Loucy (cell line): ENCODE measurements at regions not wholly inside any gene's neighbourhood (a gene's known extent, or its start where the extent isn't known, plus 50 kb on each side); places are given as distances from the start of the nearest gene placed in this dataset.

Experiments
- H2AFZ ChIP-seq: fragments of 200-600 bp; sonication (generic); 2 replicates; pipeline ENCODE4 v1.6.0; 2016; ENCODE audit warnings: antibody characterized with exemption, mild to moderate bottlenecking, low read length, moderate library complexity
- H3F3A ChIP-seq: fragments of 200-600 bp; 2 replicates; pipeline ENCODE4 v1.6.0; 2016; ENCODE audit warnings: antibody characterized with exemption, low read depth, mild to moderate bottlenecking
- H3K27me3 ChIP-seq: fragments of 200-600 bp; sonication (generic); 2 replicates; pipeline ENCODE4 v1.6.1; 2014; ENCODE audit warnings: low read length, mild to moderate bottlenecking; ENCODE audit not compliant: insufficient read depth, poor library complexity, severe bottlenecking
- H3K36me3 ChIP-seq: fragments of 200-600 bp; sonication (generic); 2 replicates; pipeline ENCODE4 v1.6.1; 2016; ENCODE audit warnings: low read length; ENCODE audit not compliant: insufficient read depth
- H3K4me1 ChIP-seq: fragments of 200-600 bp; sonication (generic); 2 replicates; pipeline ENCODE4 v1.5.1; 2014; ENCODE audit warnings: low read length, mild to moderate bottlenecking; ENCODE audit not compliant: insufficient read depth, poor library complexity, severe bottlenecking
- H3K4me2 ChIP-seq: fragments of 200-600 bp; sonication (generic); 2 replicates; pipeline ENCODE4 v1.6.0; 2014; ENCODE audit warnings: antibody characterized with exemption, low read length, low read depth, mild to moderate bottlenecking; ENCODE audit not compliant: poor library complexity, severe bottlenecking
- H3K4me3 ChIP-seq: fragments of 200-600 bp; sonication (generic); 2 replicates; pipeline ENCODE4 v1.5.1; 2014; ENCODE audit warnings: low read length, mild to moderate bottlenecking, mixed read lengths; ENCODE audit not compliant: poor library complexity, severe bottlenecking
- H3K79me2 ChIP-seq: fragments of 200-600 bp; sonication (generic); 2 replicates; pipeline ENCODE4 v1.6.1; 2014; ENCODE audit warnings: low read length; ENCODE audit not compliant: insufficient read depth
- H3K9ac ChIP-seq: fragments of 200-600 bp; sonication (generic); 2 replicates; pipeline ENCODE4 v1.6.0; 2014; ENCODE audit warnings: mild to moderate bottlenecking, low read depth, low read length, moderate library complexity; ENCODE audit not compliant: poor library complexity, severe bottlenecking
- H3K9me2 ChIP-seq: fragments of 200-600 bp; sonication (generic); replicated peaks from 2 replicates; pipeline ENCODE4 v1.6.1; 2016; ENCODE audit warnings: low read depth, low read length, mixed read lengths
- H3K9me3 ChIP-seq: fragments of 200-600 bp; sonication (generic); 2 replicates; pipeline ENCODE4 v1.6.1; 2014; ENCODE audit warnings: mild to moderate bottlenecking, antibody characterized with exemption, low read length, low read depth; ENCODE audit not compliant: insufficient read depth
- H4K20me1 ChIP-seq: fragments of 200-600 bp; sonication (generic); 2 replicates; pipeline ENCODE4 v1.6.0; 2014; ENCODE audit warnings: antibody characterized with exemption, low read length, mild to moderate bottlenecking; ENCODE audit not compliant: insufficient read depth, poor library complexity, severe bottlenecking
- EZH2phosphoT487 ChIP-seq: fragments of 200-600 bp; IDR thresholded peaks from 2 replicates; pipeline ENCODE4 v1.6.1; 2018; ENCODE audit warnings: antibody characterized with exemption, mild to moderate bottlenecking, moderate library complexity, borderline replicate concordance
- TF ChIP-seq, protein P1 (sequence below): fragments of 200-600 bp; sonication (generic); conservative IDR thresholded peaks from 2 replicates; pipeline ENCODE4 v1.5.1; 2014; ENCODE audit warnings: mild to moderate bottlenecking, antibody characterized with exemption, low read length

DNA sequence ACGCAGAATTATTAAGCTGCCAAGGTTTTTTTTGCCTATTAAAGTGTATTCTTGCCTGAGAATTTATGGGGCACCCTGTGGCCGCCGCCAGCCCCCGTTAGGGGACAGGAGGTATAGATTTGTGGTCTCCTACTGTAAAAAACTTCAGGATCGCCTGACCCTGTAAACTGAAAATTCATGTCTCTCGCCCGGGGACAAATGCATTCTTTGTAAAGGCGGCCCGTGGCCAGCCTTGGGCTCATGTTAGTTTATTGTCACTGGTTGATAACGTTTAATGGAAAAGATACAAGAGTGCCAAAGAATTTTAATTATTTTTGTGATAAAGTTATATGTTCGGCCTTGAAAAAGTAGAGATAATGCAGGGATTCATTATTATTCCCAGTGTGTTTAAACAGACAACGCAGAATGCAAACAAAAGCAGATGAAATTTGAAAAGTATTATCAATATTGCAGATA, 141.7 kb downstream of the URI1 start:
- Histone ChIP-seq H4K20me1 (no peaks in the 10 kb centered on the region), H3K79me2 (no peaks in the 10 kb centered on the region), H3K4me2 (no peak overlapping the region), H3K9ac (no peak overlapping the region), H3K4me3 (no peak overlapping the region), H3K9me2 (no peaks in the 10 kb centered on the region), H3K4me1 (peaks cover 11% of the 10 kb centered on the region), H2AFZ (no peak overlapping the region), H3K27me3 (no peaks in the 10 kb centered on the region), H3K9me3 (no peaks in the 10 kb centered on the region), H3F3A (no peaks in the 10 kb centered on the region), H3K36me3 (no peaks in the 10 kb centered on the region)
- no peak for TF ChIP-seq EZH2phosphoT487
- TF ChIP-seq, protein P1, sequence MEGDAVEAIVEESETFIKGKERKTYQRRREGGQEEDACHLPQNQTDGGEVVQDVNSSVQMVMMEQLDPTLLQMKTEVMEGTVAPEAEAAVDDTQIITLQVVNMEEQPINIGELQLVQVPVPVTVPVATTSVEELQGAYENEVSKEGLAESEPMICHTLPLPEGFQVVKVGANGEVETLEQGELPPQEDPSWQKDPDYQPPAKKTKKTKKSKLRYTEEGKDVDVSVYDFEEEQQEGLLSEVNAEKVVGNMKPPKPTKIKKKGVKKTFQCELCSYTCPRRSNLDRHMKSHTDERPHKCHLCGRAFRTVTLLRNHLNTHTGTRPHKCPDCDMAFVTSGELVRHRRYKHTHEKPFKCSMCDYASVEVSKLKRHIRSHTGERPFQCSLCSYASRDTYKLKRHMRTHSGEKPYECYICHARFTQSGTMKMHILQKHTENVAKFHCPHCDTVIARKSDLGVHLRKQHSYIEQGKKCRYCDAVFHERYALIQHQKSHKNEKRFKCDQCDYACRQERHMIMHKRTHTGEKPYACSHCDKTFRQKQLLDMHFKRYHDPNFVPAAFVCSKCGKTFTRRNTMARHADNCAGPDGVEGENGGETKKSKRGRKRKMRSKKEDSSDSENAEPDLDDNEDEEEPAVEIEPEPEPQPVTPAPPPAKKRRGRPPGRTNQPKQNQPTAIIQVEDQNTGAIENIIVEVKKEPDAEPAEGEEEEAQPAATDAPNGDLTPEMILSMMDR, result no peak

DNA sequence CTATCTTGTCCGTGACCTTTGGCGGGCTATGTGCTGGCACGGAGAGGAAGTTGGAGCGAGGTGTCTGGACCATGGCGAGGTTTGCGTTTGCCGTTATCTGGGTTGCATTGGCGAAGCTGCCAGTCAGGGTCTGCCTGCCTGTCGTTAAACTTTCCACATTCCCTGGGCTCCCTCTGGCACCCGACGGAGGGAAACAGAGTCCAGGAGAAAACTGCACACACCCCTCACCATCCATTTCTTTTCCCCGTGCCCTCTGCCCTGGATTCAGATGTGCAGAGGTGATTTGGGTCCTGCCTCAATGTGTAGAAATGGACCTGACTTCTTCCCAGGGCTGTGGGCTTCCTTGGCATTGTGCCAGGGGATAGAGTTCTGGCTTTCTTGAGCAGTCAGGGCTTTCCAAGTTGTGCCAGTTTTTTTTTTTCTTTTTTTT, 142.4 kb downstream of the URI1 start:
- H2AFZ ChIP-seq, result no peak overlapping the region
- H3F3A ChIP-seq, result no peaks in the 10 kb centered on the region
- no peak overlapping the region for H3K9ac ChIP-seq
- H3K27me3 ChIP-seq, result no peaks in the 10 kb centered on the region
- peaks cover 11% of the 10 kb centered on the region for H3K4me1 ChIP-seq
- H3K4me2 ChIP-seq, result no peak overlapping the region
- H3K36me3 ChIP-seq, result no peaks in the 10 kb centered on the region
- no peak for TF ChIP-seq EZH2phosphoT487
- TF ChIP-seq, protein P1, result no peak
- H3K9me3 ChIP-seq, result no peaks in the 10 kb centered on the region
- H3K9me2 ChIP-seq, result no peaks in the 10 kb centered on the region
- H3K4me3 ChIP-seq, result no peak overlapping the region
- no peaks in the 10 kb centered on the region for H3K79me2 ChIP-seq
- no peaks in the 10 kb centered on the region for H4K20me1 ChIP-seq

DNA sequence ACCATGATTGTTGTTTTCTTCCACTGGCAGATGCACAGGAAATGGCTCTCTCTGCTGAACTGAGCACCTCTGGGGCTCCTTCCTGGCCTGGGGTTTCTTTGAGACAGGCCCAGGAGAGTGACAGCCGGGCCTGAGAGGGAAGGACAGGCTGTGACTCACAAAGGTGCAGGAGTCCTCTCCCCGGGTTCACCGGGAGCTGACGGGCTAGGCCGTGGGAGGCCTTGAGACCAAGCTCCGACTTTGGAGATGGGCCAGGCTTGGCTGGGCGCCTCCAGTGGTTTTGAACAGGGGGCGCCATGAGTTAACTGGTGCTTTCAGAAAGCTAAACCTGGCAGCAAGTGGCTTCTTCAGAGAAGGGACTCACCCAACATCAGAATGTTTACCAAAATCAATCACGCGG, 143.4 kb downstream of the URI1 start:
- TF ChIP-seq EZH2phosphoT487, result no peak
- TF ChIP-seq, protein P1, result peak; percentile 48; the same call in 1 of the 2 replicates
- Histone ChIP-seq H3K27me3 (no peaks in the 10 kb centered on the region), H3F3A (no peaks in the 10 kb centered on the region), H3K9me3 (no peaks in the 10 kb centered on the region), H2AFZ (peak overlapping the region; percentile 91; the same call in 1 of the 2 replicates), H3K9ac (no peak overlapping the region), H3K36me3 (no peaks in the 10 kb centered on the region), H3K4me1 (peaks cover 11% of the 10 kb centered on the region), H3K79me2 (no peaks in the 10 kb centered on the region), H3K9me2 (no peaks in the 10 kb centered on the region), H3K4me3 (no peak overlapping the region), H3K4me2 (peak overlapping the region; percentile 7), H4K20me1 (no peaks in the 10 kb centered on the region)
